ENCODE measurements at regions not wholly inside any gene's neighbourhood (a gene's known extent, or its start where the extent isn't known, plus 50 kb on each side); places are given as distances from the start of the nearest gene placed in this dataset.

DNA sequence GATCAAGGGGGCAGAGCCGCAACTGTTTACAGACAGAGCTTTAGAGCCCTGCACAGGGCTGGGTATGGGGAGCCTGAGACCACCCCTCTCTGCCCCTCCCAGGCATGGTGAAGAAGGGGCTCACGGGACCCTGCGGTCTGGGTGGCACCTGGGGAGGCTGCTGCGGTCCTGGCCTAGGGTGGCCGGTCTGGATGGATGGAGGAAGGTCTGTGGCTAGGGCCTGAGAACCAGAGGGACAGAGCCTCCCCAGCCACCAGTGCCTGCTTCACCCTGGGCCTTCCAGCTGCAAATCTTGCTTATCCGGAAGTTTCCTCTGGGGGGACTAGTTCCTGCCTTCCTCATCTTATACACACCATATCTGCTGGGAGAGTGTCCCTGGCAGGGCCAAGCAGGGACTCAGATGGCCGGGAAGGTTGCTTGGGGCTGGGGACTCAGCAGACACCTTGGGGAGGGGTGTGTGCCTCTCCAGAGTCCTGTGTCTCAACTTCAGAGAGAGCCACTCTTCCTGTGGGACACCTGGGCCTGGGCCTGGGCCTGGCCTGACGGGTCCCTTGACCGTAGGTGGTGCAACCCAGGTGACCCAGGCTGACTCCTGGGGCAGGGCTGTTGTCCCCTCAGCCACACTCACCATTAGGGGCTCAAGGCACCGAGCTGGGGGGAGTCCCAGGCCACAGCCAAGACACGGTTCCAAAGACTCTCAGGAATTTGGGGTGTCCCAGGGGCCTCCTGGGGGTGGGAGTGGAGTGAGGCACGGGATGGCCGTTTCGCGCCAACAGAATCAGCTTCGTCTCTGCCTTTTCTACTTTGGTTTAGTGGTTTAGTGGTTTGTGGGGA is 52.0 kb upstream of the ACTRT2 start:
- WGBS (ENCODE audit: insufficient coverage) = 83% methylated on average over 5 of the region's 16 CpGs
- Histone ChIP-seq H3K27ac (ENCODE audit: low read length) (no peak overlapping the region), H3K27me3 (ENCODE audit: control insufficient read depth, insufficient read depth, low read length) (peaks cover 30% of the 10 kb centered on the region), H3K4me3 (ENCODE audit: low read length) (no peak overlapping the region), H3K36me3 (ENCODE audit: control insufficient read depth, insufficient read depth, low read length) (no peaks in the 10 kb centered on the region), H3K4me1 (ENCODE audit: control insufficient read depth, insufficient read depth, low read length) (peaks cover 27% of the 10 kb centered on the region), H3K9me3 (replicated peaks; ENCODE audit: control insufficient read depth, low read depth, low read length) (no peaks in the 10 kb centered on the region)
- DNase-seq = no peak

DNA sequence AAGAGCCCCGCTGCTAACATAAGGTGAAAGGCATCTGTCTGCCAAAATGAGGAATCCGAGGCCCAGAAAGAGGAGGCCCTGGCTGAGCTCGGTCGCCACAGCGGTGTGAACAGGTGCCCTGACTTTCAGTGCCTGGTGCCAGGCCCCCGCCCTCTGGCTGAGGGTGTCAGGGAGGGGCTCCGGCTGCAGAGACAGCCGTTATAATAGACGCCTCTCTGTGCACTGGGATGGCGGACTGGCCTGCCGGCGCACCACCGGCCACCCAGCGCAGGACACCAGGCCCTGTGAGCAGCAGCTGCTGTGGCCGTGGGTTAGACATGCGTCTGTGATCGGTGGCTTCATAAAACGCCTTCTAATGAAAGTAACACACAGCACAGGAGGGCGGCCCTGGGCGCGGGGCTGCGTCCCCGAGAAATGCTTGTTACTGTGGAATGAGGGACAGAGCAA is 51.4 kb upstream of the ACTRT2 start:
- Histone ChIP-seq H3K36me3 (ENCODE audit: control insufficient read depth, insufficient read depth, low read length) (no peaks in the 10 kb centered on the region), H3K4me1 (ENCODE audit: control insufficient read depth, insufficient read depth, low read length) (peaks cover 27% of the 10 kb centered on the region), H3K9me3 (replicated peaks; ENCODE audit: control insufficient read depth, low read depth, low read length) (no peaks in the 10 kb centered on the region), H3K27ac (ENCODE audit: low read length) (no peak overlapping the region), H3K4me3 (ENCODE audit: low read length) (no peak overlapping the region), H3K27me3 (ENCODE audit: control insufficient read depth, insufficient read depth, low read length) (peaks cover 31% of the 10 kb centered on the region)
- no peak for DNase-seq
- WGBS (ENCODE audit: insufficient coverage) = 39% methylated on average over 23 of the region's 23 CpGs

DNA sequence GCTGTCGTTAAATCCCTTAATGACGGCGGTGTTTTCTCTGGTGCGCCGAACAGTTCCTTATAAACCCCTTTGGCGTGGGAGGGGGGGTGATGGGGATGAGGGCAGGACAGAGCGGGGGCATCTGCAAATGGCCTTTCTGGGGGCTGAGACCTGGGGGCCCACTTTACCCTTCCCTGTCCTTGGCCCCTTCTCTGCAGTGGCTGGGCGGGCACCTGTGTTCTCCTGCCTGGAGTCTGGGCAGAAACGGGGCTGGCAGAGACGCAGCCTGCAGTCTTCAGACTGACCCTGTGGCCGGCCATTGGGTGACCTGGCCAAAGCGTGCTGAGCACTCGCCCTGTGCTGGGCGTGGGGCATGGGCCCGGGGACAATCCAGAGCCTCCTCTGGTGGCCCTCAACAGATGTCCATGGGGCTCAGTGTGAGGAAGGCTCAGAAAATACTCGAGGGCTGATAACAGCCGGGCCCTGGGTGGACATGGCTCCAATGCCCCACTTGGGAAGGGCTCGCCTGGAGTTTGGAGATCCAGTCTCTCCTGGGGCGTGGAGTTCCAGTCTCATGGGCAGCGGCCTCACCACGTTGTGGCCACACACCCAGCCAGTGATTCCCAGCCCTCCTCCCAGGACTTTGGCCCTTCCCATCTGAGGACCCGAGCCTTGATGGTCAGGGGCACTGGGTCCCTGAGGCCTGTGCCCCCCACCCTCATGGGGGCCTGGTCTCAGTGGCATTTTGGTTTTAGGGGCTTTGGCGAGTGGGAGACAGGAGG is 50.8 kb upstream of the ACTRT2 start:
- WGBS (ENCODE audit: insufficient coverage) = 79% methylated on average over 21 of the region's 23 CpGs
- peaks cover 27% of the 10 kb centered on the region for H3K4me1 ChIP-seq (ENCODE audit: control insufficient read depth, insufficient read depth, low read length)
- peaks cover 33% of the 10 kb centered on the region for H3K27me3 ChIP-seq (ENCODE audit: control insufficient read depth, insufficient read depth, low read length)

DNA sequence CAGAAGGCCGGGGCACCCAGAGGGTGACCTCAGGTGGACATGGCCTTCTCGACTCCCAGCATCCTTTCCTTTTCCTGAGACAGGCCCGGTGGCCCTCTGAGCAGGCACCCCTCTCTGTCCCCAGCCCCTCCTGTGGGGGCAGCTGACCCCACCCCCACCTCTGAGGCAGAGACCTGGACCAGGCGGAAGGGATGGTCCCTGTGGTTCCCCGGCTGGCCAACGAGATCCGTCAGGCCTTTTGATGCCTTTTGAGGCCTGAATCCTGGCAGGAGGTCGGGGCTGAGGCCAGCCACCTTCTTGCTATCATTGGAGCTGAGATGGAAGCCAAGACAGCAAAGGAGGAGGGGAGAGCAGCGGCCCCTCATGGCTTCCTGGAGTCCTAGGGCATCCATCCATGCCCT is 50.2 kb upstream of the ACTRT2 start:
- WGBS (ENCODE audit: insufficient coverage) = 86% methylated on average over 5 of the region's 9 CpGs
- Histone ChIP-seq H3K9me3 (replicated peaks; ENCODE audit: control insufficient read depth, low read depth, low read length) (no peaks in the 10 kb centered on the region), H3K4me1 (ENCODE audit: control insufficient read depth, insufficient read depth, low read length) (peaks cover 27% of the 10 kb centered on the region), H3K36me3 (ENCODE audit: control insufficient read depth, insufficient read depth, low read length) (no peaks in the 10 kb centered on the region), H3K27me3 (ENCODE audit: control insufficient read depth, insufficient read depth, low read length) (peaks cover 33% of the 10 kb centered on the region), H3K27ac (ENCODE audit: low read length) (no peak overlapping the region), H3K4me3 (ENCODE audit: low read length) (no peak overlapping the region)
- DNase-seq = no peak

More for the DNA sequence above, 50.8 kb upstream of the ACTRT2 start:
- no peaks in the 10 kb centered on the region for H3K9me3 ChIP-seq (replicated peaks; ENCODE audit: control insufficient read depth, low read depth, low read length)
- no peak overlapping the region for H3K27ac ChIP-seq (ENCODE audit: low read length)
- H3K4me3 ChIP-seq (ENCODE audit: low read length) = no peak overlapping the region
- no peaks in the 10 kb centered on the region for H3K36me3 ChIP-seq (ENCODE audit: control insufficient read depth, insufficient read depth, low read length)
- no peak for DNase-seq
